ENCODE measurements at regions not wholly inside any gene's neighbourhood (a gene's known extent, or its start where the extent isn't known, plus 50 kb on each side); places are given as distances from the start of the nearest gene placed in this dataset.

DNA sequence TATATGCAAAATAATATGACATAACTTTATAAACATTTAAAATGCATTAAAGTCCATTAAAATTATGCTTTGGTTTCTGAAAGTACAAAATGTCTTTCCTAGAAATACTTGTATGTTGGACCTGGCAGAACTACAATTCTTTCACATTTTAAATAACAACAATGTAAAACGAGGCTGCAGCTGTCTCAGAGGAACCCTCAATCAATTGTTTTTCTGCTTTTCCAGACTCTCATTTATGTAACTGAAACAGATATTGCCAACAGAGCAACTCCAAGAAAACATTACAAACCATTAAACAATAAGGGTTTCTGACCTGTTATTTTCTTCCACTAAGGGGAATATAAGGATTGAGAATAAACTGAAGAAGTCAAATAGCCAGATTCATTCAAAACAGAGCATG, 1193.4 kb downstream of the NCAM2 start:
- TF ChIP-seq POLR2A (IDR thresholded peaks at IDR 0.05) = no peak
- TF ChIP-seq, protein P1, sequence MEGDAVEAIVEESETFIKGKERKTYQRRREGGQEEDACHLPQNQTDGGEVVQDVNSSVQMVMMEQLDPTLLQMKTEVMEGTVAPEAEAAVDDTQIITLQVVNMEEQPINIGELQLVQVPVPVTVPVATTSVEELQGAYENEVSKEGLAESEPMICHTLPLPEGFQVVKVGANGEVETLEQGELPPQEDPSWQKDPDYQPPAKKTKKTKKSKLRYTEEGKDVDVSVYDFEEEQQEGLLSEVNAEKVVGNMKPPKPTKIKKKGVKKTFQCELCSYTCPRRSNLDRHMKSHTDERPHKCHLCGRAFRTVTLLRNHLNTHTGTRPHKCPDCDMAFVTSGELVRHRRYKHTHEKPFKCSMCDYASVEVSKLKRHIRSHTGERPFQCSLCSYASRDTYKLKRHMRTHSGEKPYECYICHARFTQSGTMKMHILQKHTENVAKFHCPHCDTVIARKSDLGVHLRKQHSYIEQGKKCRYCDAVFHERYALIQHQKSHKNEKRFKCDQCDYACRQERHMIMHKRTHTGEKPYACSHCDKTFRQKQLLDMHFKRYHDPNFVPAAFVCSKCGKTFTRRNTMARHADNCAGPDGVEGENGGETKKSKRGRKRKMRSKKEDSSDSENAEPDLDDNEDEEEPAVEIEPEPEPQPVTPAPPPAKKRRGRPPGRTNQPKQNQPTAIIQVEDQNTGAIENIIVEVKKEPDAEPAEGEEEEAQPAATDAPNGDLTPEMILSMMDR (IDR thresholded peaks at IDR 0.05) = no peak

Measured in right lobe of liver (tissue), 4 donors.